HG02798 (cell line): ENCODE measurements at regions not wholly inside any gene's neighbourhood (a gene's known extent, or its start where the extent isn't known, plus 50 kb on each side); places are given as distances from the start of the nearest gene placed in this dataset.

ENCODE experiments used
- ATAC-seq: cut with Tn5 transposase; IDR thresholded peaks from one replicate; pipeline ENCODE4 v1.9.1; 2021; ENCODE audit warnings: mild to moderate bottlenecking; ENCODE audit not compliant: unreplicated experiment, poor library complexity

DNA sequence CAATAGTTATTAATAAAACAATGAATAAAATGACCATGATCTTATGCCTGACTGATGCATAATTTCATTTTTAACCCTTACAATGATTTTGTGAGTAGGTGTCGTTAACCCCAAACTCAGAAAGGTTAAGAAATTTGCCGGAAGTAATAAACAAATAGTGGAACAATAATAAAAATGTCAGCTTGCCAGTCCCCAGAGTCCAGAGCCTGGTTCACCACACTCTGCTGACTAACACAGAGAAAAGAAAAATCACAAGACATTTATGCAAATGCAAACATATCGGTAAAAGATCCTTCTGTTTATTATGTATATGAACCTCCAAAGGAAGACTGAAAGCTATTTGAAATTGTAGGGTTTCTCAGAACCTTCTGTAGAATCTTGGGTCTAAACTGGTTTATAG is 563.7 kb downstream of the EFNB2 start:
- ATAC-seq, result no peak

DNA sequence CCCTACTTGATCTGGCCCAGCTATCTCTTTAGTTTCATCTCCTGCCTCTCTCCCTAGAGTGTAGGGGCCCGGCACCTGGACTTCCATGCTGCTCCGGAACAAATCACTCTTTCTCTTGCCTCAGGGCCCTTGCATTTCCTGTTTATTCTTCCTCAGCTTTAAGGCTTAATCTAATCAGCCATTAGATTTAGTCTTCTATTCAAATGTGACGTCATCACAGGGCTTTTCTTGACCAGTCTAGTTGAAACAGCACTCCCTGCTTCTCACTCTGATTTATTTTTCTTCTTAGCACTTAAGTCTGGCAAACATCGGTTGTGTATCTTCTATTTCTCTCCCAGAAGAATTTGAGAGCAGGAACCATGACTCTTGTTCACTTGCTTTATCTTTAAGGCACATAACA is 564.1 kb downstream of the EFNB2 start:
- ATAC-seq, result no peak

DNA sequence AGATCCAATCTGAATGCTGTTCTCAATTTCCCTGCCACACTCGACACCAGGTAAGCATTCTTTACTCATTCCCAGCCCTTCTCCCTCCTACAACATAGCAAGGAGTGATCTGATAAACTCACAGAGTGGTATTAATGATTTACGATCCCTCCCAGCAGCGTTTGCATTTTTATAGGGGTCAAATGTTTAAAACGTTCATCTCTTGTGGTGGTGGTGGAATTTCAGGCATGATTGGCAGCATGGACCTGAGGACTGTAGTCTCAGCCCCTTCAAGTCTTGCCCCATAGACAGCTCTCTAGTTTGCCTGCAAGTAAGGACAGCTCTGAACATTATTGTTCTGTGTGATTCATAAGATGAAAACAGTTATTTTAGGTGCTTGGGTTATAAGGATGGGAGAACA is 565.7 kb downstream of the EFNB2 start:
- ATAC-seq, result no peak

DNA sequence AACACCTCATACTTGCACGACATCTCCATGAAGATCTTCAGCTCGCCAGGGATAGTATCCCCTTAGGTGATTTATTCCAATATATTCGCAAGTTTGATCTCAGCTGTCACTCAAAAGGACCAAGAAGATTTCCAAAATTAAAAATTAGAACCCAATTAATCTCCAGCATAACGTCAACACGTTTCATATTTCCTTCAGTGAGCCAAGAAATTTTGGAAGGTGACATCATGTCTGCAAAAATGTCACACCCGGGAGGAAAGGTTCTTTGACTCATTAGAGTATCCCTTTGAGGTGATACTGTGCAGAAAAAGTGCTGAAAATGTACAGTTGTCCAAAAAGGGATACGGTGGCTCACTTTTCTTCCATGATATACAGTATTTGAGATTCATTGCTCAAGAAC is 569.6 kb downstream of the EFNB2 start:
- no peak for ATAC-seq

DNA sequence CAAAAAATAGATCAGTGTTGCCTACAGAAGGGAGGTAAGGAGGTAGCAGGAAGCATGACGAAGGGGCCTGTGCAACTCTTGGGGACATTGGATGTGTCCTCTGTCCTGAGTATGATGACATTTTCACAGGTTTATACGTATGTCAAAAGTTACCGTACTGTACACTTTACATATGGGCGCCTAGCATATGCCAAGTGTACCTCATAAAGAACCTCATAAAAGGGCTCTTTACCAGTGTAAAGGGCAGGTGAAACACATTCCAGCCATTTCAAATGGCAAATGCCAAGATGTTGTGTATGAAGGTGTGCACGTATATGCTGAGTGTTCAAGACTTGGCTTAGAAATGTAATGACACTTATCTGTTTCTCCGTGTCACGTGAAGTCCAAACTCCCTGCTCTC is 573.4 kb downstream of the EFNB2 start:
- ATAC-seq, result no peak

DNA sequence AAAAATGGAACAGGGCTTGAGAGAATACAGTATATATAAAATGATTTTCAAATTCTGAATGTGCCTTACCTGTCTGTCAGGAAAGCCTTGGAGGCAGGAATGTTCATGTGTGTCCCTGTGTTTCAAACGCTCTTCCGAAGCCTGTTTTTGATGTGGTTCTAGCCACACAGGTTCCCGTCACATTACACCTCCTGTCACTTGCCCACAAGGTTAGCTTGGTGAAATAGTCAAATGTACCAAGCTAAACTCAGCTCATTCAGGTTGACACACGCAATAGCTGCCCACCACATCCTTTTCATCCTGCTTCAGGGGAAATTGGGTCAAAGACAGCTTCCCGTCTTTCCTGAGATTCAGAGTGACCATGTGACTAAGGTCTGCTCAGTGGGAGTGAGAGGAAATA is 574.0 kb downstream of the EFNB2 start:
- ATAC-seq, result no peak

DNA sequence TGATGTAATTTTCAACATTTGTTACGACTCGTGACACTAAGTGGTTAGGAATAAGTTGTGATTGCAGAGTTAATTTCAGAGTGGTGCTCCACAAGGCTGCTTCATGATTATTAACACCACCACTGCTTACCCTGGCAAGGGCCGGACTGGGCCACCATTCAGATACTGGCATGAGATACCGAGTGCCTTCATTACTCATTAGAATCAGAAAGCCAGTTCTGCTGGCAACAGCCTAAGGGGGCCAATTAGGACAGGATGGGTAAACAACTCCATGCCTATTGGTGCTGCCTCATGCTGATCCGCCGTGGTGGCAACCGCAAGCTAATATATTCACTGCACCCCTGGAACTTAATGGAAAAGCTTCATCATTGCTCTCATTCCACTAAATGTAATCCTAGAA is 575.1 kb downstream of the EFNB2 start:
- no peak for ATAC-seq

DNA sequence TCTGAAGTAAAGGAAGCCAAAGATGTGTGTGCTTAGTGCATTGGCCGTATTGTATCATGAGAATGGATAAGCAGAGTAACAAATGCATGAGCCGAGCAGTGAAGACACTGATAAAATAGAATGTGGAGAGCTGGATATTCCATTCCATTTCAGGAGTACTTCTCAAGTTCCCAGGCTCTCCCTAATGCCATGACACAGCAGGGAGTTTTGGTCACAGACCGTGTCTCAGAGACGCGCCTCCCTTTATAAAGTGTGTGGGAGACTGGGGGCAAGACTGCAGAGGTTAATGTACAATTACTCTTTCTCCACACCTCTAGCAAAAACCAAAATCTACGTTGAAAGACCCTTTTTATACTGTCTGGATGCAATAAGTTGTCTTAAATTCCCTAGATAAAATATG is 575.6 kb downstream of the EFNB2 start:
- no peak for ATAC-seq

DNA sequence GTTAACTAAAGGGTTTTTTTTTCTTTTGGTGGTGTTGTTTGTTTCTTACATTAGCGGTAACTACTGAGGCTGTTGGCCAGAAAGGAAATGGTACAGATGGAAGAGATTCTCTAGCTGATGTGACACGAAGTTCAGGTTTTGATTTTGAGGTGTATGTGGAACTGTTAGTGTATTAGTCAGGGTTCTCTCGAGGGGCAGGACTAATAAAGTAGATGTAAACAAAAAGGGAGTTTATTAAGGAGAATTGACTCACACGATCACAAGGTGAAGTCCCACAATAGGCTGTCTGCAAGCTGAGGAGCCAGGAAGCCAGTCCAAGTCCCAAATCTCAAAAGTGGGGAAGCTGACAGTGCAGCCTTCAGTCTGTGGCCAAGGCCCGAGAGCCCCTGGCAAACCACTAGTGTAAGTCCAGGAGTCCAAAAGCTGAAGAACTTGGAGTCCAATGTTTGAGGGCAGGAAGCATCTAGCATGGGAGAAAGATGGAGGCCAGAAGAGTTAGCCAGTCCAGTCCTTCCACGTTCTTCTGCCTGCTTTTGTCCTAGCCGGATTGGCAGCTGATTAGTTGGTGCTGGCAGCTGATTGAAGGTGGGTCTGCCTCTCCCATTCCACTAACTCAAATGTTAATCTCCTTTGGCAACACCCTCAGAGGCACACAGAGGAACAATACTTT is 577.6 kb downstream of the EFNB2 start:
- no peak for ATAC-seq

DNA sequence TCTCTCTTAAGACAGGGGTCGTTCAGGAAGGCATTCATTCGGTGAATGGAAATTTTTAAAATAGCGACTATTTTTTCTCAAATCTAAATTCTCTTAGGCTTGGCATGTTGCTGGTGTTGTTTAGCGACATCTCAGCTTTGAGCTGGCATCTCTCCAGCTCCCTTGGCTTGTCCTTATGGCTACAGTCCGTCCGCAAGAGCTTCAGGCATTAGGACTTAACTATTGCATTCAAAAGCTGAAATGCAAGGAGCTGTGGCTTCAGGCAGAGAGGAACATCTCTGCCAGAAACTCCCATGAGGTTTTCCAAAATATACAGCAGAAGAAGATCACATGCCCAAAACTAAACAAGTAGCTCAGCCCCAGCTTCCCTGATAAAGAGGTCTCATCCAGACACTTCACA is 578.5 kb downstream of the EFNB2 start:
- no peak for ATAC-seq

DNA sequence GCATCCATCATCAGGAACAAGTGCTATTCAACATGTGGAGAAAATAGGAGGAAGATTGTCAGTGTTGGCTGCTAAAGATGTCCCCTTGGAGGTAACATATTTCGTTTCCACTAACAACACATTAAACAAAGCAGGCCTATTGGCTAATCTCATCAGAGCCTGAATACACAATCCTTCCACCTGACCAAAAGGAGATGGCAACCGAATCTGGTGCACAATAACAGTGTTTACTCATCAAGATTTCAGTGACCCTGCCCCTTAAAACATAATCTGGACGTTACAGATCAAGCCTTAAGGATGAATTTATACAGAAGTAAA is 582.5 kb downstream of the EFNB2 start:
- ATAC-seq, result no peak

DNA sequence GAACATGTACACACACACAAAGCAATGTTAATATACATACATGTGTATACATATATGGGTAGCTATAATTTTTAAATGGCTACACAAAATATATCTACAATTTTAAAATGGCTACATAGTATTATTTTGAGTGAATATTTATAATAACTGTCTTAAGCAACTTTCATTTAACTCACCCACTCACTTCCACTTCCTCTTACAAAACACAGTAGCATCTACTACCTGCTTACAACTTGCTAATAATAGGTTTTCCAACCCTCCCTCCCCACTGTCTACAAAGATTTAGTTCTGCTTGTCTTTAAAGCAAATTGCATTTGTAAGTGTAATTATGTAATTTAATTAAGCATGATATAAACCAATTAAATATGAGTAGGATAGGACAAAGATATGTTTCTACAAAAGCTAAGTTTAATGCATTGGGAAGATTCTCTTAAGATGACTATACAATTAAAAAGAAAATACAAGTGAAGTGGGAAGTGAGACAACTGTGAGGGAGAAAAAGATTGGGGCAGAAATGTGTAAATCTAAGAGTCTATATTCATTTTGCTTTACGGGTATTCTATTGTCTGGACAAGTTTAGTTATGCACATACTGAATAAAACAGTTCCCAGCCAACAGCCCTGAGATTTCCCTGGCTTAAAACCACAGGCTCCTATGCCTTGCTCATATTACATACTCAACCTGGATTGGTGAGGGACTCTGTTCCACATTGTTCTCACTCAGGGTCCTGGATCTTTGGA is 583.1 kb downstream of the EFNB2 start:
- ATAC-seq, result peak; percentile 63

DNA sequence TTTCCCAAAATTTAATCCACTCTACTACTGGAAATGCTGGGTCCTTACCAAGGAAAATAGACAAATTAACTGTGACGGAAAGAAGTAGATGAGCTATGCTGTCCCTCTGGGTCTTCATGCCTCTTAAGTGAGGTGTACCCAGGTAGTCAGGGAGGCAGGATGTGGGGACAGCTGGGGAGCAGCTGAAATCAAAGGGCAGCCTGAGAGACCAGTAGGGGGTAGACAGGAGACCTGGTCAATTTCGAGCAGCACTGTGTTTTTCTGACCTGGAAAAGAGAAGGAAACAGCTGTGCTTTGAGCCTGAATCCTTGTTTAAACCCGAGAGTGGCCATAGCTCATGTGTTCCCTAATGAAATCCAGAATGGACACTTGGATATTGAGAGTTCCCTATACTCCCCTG is 587.3 kb downstream of the EFNB2 start:
- ATAC-seq, result no peak

DNA sequence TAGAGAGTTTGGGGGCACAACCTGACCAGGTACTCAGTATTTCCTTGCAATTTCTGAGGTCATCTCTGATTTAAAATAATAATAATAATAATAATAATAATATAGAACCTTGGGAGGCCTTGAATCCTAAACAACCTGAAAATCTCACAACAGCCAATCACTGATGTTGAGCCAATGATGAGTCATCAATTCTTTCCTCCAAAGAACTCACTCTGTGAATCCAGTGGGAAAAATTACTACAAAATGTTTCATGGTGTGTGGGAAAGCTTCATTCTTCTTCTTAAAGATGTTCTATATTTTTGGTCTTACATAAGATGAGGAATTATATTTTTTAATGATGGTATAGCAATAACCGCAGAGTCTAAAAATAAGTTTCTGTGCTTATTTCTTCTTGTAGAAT is 594.6 kb downstream of the EFNB2 start:
- ATAC-seq, result no peak

DNA sequence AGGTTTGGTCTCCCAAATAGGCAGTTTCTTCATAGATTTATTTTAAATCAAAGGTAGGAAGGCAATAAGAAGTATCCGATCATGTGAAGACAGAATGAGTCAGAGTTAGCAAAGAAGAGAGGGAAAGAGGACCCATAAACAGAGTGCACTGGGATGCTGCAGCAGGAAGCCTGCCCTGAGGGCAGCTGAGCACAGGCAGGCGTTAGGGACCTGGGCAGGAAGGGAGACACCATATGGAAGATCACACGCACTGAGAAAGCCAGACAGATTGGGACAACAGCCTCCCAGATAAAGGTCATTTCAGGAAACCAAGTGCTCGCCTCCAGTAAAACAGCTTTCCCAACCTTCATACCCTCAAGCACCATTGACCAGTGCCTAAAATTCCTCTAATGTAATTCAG is 598.0 kb downstream of the EFNB2 start:
- ATAC-seq, result no peak

DNA sequence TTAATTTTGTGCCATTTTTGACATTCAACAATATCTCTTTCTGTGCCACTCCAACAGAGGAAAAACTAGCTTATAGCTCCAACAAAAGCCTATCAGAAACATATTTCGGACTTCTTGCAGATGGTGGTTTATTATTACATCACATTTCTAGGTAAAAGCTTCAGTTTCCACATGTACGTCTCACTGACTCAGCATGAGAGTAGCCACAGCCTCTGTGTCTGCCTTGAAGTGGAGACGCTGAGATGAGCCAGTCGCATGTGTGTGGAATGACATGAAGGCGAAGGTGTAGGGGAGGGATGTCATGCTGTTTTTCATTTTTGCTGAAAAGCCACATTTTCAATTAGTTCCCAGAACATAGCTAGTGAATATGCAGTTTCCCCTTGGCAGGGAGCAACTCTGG is 598.6 kb downstream of the EFNB2 start:
- ATAC-seq, result no peak

DNA sequence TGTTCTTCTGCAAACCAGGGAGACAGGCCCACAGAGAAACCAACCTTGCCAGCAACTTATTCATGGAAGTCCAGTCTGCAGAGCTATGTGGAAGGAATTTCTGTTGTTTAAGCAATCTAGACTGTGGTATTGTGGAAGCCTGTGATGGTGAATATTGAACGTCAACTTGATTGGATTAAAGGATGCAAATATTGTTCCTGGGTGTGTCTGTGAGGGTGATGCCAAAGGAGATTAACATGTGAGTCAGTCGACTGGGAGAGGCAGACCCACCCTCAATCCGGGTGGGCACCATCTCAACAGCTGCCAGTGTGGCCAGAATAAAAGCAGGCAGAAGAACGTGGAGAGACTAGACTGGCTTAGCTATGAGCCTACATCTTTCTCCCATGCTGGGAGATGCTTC is 606.0 kb downstream of the EFNB2 start:
- ATAC-seq, result no peak

DNA sequence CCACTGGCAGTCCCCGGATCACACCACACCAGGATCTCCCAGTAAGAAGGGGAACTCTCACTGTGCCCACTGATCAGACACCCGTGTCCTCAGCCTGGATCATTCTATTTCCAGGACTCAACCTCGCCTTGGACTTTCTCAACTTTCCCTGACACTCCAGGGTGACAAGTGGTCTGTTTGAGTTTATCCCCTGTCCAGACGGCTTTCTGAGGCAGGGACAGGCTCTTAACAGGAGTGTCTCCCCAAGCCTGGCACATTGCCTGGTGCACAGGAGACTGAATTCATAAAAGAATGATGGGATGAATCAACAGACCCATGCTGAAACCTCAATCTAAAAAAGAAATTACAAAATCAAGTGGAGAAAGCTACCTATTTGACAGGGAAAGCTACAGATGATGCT is 606.6 kb downstream of the EFNB2 start:
- ATAC-seq, result no peak

DNA sequence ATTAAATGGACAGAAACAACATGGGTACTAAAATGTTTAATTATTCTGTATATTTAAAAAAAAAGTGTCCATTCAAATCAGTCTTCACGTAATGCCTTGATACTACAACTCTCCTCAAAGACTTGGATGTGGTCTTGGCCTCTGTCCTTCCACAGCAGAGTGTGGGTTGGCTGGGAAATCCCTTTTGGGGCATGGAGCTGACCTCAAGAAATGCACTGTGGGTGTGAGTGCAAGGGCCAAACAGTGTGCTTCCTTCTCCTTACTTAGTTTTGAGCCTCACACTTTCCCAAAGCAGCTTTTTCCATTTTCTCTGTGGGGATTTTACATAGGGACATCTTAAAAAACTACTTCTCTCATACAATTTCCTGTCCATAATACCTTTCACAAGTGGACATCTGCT is 607.4 kb downstream of the EFNB2 start:
- no peak for ATAC-seq

DNA sequence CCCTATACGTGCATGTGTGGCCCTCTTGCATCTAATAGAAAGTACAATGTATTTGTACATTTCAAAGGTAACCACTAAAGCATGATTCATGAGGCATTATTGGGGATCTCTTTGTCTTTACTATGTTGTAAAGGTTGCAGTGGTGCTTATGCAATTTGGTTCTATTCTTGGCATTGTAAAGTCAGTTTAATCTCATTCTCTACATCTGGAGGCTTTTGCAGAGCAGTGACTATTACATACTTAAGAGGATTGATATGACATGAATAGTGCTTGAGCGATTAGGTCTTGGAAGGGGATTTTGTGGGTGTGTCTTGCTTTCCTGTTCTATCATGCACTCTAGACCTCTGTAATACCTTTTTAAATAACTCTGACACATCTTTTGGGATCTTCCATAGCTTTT is 610.0 kb downstream of the EFNB2 start:
- ATAC-seq, result no peak

DNA sequence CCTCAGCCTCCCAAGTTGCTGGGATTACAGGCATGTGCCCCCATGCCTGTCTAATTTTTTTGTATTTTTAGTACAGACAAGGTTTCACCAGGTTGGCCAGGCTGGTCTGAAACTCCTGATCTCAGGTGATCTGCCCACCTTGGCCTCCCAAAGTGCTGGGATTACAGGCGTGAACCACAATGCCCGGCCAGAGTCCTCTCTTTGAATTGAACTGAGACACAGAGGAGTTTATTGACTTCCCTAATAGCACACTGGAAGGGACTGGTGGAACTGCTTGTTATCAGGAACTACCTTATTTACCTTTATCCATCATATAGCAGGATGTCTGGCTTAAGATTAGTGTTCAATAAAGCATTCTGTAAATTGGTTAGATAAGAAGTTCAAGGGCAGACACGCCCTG is 613.8 kb downstream of the EFNB2 start:
- no peak for ATAC-seq

DNA sequence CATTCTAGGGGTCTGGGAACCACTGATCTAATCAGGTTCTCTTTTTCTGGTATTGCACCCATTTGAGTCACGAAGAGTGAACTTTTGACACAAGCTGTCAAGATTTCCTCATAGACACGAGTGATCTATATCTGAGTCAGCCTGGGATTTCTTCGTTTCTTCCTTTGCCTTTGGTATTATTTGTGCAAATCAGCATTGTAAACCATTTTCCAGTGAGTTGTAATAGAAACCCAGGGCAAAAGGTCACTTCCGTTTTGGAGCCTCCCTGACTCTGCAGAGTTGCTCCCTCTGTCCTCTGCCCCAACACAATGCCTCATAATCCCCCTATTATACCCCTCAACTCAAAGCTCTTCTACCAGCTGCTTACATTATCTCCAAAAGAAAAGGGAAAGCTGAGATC is 615.1 kb downstream of the EFNB2 start:
- ATAC-seq, result no peak
